ENCODE measurements at regions not wholly inside any gene's neighbourhood (a gene's known extent, or its start where the extent isn't known, plus 50 kb on each side); places are given as distances from the start of the nearest gene placed in this dataset.
"Not testable (repeated sequence)": the region's sequence is repeated elsewhere in the genome, so short reads cannot be mapped to it uniquely, and the experiment has no call there.

- FAIRE-seq (no peak), DNase-seq (ENCODE audit: low read depth, low spot score) (no peak)
- H2AFZ ChIP-seq (ENCODE audit: control insufficient read depth, low read length) = no peak overlapping the region
- H3K9me3 ChIP-seq (ENCODE audit: control insufficient read depth, low read depth, low read length) = no peaks in the 10 kb centered on the region
- dilution Hi-C loops (cut with MboI; ENCODE audit: extremely low pct_ligation_motif_present, low sequenced_read_pairs) = no loop called here
- H3K27ac ChIP-seq (ENCODE audit: control insufficient read depth, insufficient read depth, low read length) = no peak overlapping the region
- no peaks in the 10 kb centered on the region for H3K27me3 ChIP-seq (ENCODE audit: control insufficient read depth, extremely low read depth, insufficient read depth, low read length)
- H3K4me1 ChIP-seq (ENCODE audit: control insufficient read depth, extremely low read depth, insufficient read depth, low read length) = no peaks in the 10 kb centered on the region
- H3K79me2 ChIP-seq (ENCODE audit: control insufficient read depth, insufficient read depth, low read length) = no peaks in the 10 kb centered on the region
- TF ChIP-seq CTCF (optimal IDR thresholded peaks at IDR 0.05 in 1 of 3, IDR thresholded peaks at IDR 0.05 in 1 of 3, conservative IDR thresholded peaks at IDR 0.05 in 1 of 3; ENCODE audit: extremely low read depth in 1 of 3, insufficient read depth in 2 of 3, low read length in 3 of 3) (no peak), EZH2 (IDR thresholded peaks at IDR 0.05; ENCODE audit: low read length) (no peak)
- no peaks in the 10 kb centered on the region for H3K9me1 ChIP-seq (ENCODE audit: control insufficient read depth, extremely low read depth, insufficient read depth, low read length)
- no peak overlapping the region for H3K4me3 ChIP-seq (ENCODE audit: control insufficient read depth in 2 of 3, extremely low read depth in 1 of 3, insufficient read depth in 2 of 3, low read depth in 1 of 3, low read length in 3 of 3)
- H3K4me2 ChIP-seq (ENCODE audit: control insufficient read depth, extremely low read depth, insufficient read depth, low read depth, low read length) = no peak overlapping the region
- H3K9ac ChIP-seq (ENCODE audit: control insufficient read depth, extremely low read depth, insufficient read depth, low read length) = no peak overlapping the region
- no peaks in the 10 kb centered on the region for H4K20me1 ChIP-seq (ENCODE audit: control insufficient read depth, extremely low read depth, insufficient read depth, low read length)
- no peaks in the 10 kb centered on the region for H3K36me3 ChIP-seq (ENCODE audit: control insufficient read depth in 2 of 2, extremely low read depth in 1 of 2, insufficient read depth in 2 of 2, low read length in 2 of 2)
Measured at GRCh38 chr3:34090876-34091275, 292.4 kb downstream of the PDCD6IP start.

GRCh38 chr3:34094280-34094679 is 295.9 kb downstream of the PDCD6IP start:
- H3K27me3 ChIP-seq (ENCODE audit: control insufficient read depth, extremely low read depth, insufficient read depth, low read length); DNase-seq (ENCODE audit: low read depth, low spot score); H3K27ac ChIP-seq (ENCODE audit: control insufficient read depth, insufficient read depth, low read length); dilution Hi-C loops (cut with MboI; ENCODE audit: extremely low pct_ligation_motif_present, low sequenced_read_pairs); H3K4me3 ChIP-seq (ENCODE audit: control insufficient read depth in 2 of 3, extremely low read depth in 1 of 3, insufficient read depth in 2 of 3, low read depth in 1 of 3, low read length in 3 of 3); H3K79me2 ChIP-seq (ENCODE audit: control insufficient read depth, insufficient read depth, low read length); H3K4me2 ChIP-seq (ENCODE audit: control insufficient read depth, extremely low read depth, insufficient read depth, low read depth, low read length); H3K4me1 ChIP-seq (ENCODE audit: control insufficient read depth, extremely low read depth, insufficient read depth, low read length); H3K36me3 ChIP-seq (ENCODE audit: control insufficient read depth in 2 of 2, extremely low read depth in 1 of 2, insufficient read depth in 2 of 2, low read length in 2 of 2); H4K20me1 ChIP-seq (ENCODE audit: control insufficient read depth, extremely low read depth, insufficient read depth, low read length); FAIRE-seq; H3K9me3 ChIP-seq (ENCODE audit: control insufficient read depth, low read depth, low read length); H3K9ac ChIP-seq (ENCODE audit: control insufficient read depth, extremely low read depth, insufficient read depth, low read length); H2AFZ ChIP-seq (ENCODE audit: control insufficient read depth, low read length); H3K9me1 ChIP-seq (ENCODE audit: control insufficient read depth, extremely low read depth, insufficient read depth, low read length): not testable (repeated sequence)

GRCh38 chr3:34102288-34102687 is 303.9 kb downstream of the PDCD6IP start:
- H3K9ac ChIP-seq (ENCODE audit: control insufficient read depth, extremely low read depth, insufficient read depth, low read length) = no peak overlapping the region
- H4K20me1 ChIP-seq (ENCODE audit: control insufficient read depth, extremely low read depth, insufficient read depth, low read length) = no peaks in the 10 kb centered on the region
- H3K4me3 ChIP-seq (ENCODE audit: control insufficient read depth in 2 of 3, extremely low read depth in 1 of 3, insufficient read depth in 2 of 3, low read depth in 1 of 3, low read length in 3 of 3) = no peak overlapping the region
- no peaks in the 10 kb centered on the region for H3K4me1 ChIP-seq (ENCODE audit: control insufficient read depth, extremely low read depth, insufficient read depth, low read length)
- no peaks in the 10 kb centered on the region for H3K9me3 ChIP-seq (ENCODE audit: control insufficient read depth, low read depth, low read length)
- H3K27ac ChIP-seq (ENCODE audit: control insufficient read depth, insufficient read depth, low read length) = no peak overlapping the region
- no peaks in the 10 kb centered on the region for H3K9me1 ChIP-seq (ENCODE audit: control insufficient read depth, extremely low read depth, insufficient read depth, low read length)
- TF ChIP-seq CTCF (optimal IDR thresholded peaks at IDR 0.05 in 1 of 3, IDR thresholded peaks at IDR 0.05 in 1 of 3, conservative IDR thresholded peaks at IDR 0.05 in 1 of 3; ENCODE audit: extremely low read depth in 1 of 3, insufficient read depth in 2 of 3, low read length in 3 of 3) (no peak), EZH2 (IDR thresholded peaks at IDR 0.05; ENCODE audit: low read length) (no peak)
- DNase-seq (ENCODE audit: low read depth, low spot score) = no peak
- dilution Hi-C loops (cut with MboI; ENCODE audit: extremely low pct_ligation_motif_present, low sequenced_read_pairs) = no loop called here
- no peaks in the 10 kb centered on the region for H3K36me3 ChIP-seq (ENCODE audit: control insufficient read depth in 2 of 2, extremely low read depth in 1 of 2, insufficient read depth in 2 of 2, low read length in 2 of 2)
- H3K27me3 ChIP-seq (ENCODE audit: control insufficient read depth, extremely low read depth, insufficient read depth, low read length) = no peaks in the 10 kb centered on the region
- no peak overlapping the region for H3K4me2 ChIP-seq (ENCODE audit: control insufficient read depth, extremely low read depth, insufficient read depth, low read depth, low read length)
- H2AFZ ChIP-seq (ENCODE audit: control insufficient read depth, low read length) = no peak overlapping the region
- no peaks in the 10 kb centered on the region for H3K79me2 ChIP-seq (ENCODE audit: control insufficient read depth, insufficient read depth, low read length)
- FAIRE-seq = no peak

All from keratinocyte (primary cell).